ENCODE measurements at regions not wholly inside any gene's neighbourhood (a gene's known extent, or its start where the extent isn't known, plus 50 kb on each side); places are given as distances from the start of the nearest gene placed in this dataset.
A peak's percentile ranks its signal among the peaks of the same experiment; 100 is the strongest.

DNA sequence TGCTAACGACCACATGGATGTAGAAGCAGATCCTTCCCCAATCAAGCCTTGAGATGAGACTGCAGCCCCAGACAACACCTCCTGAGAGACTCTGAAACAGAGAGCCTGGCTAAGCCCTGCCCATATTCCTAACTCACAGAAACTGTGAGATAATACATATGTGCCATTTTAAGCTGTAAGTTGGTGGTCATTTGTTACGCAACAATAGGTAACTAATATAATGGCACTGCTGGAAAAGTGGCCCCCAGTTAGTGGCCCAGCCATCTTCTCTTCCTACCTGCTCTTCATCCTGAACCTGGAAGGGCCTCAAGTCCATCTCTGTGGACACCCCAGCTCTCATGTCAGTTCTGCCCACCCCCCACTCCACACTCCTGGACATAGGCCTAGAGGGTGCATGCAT is 144.0 kb downstream of the TMEM17 start:
- in situ Hi-C loops (cut with MboI; ENCODE audit: low pct_unique_long_range_greater_than_20kb in 2 of 9, low sequenced_read_pairs in 9 of 9, unreplicated experiment in 9 of 9): no loop called here
- 75 to 100% (median 90%) methylated on average over 1 to 2 of the region's 2 CpGs; no CpG with 5 or more reads in 6 of the 10 experiments for WGBS, 10 experiments
- no peak for ATAC-seq (replicated peaks in 6 of 8)
- no peak overlapping the region for H3K4me3 ChIP-seq
- no peak overlapping the region for H3K27ac ChIP-seq
- no peaks in the 10 kb centered on the region for H3K4me1 ChIP-seq (replicated peaks in 1 of 2)

DNA sequence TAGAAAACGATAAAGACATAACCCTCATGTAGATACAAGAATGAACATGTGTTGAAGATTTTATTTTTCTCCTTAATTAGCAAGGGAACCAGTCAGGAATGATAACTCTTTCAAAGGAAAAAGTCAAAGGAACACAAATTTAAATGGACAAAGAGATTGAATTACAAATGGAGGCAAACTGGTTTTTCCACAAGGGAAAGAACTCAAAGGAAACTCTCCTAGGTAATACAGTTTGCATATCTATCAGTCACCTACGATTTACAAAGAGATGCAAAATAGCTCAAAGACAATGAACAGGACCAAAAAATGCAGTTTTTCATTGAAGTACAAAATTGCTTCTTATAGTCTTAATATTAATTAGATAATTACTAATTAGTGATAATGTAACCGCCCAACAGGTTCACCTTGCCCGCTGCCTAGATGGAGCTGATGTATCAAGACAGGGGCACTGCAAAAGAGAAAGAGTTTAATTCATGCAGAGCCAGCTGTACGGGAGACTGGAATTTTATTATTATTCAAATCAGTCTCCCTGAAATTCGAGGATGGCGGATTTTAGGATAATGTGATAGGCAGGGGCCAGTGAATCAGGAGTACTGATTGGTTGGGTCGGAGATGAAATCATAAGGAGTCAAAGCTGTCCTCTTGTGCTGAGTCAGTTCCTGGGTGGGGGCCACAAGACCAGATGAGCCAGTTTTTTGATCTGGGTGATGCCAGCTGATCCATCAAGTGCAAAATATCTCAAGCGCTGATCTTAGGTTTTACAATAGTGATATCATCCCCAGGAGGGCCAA is 151.0 kb downstream of the TMEM17 start:
- in situ Hi-C loops (cut with MboI; ENCODE audit: low pct_unique_long_range_greater_than_20kb in 2 of 9, low sequenced_read_pairs in 9 of 9, unreplicated experiment in 9 of 9): no loop called here
- peak in 1 of 8 experiments; percentile 34 for ATAC-seq (replicated peaks in 6 of 8)
- WGBS, 10 experiments: 11 to 59% (median 47%) methylated on average over 3 to 9 of the region's 9 CpGs
- Histone ChIP-seq H3K4me1 (replicated peaks in 1 of 2) (no peaks in the 10 kb centered on the region), H3K27ac (no peak overlapping the region), H3K4me3 (no peak overlapping the region)

DNA sequence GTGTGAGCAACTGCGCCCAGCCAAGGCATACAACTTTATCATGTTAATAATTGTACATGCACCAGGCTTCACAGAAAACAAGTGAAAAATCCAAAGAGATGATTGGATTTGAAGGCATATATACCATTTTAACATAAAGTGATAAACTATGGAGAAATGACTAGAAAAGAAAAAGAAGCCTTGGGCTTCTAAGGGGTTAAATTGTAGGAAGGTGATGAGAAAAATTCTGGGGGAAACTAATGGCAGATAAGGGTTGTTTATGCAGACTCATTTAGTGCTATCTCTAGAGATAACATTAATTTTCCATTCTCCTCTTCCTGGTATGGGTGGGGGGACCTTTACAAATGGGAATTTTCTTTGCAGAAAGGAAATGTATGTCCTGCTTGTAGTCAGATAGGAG is 154.0 kb downstream of the TMEM17 start:
- Histone ChIP-seq H3K4me1 (replicated peaks in 1 of 2) (no peaks in the 10 kb centered on the region), H3K27ac (no peak overlapping the region), H3K4me3 (no peak overlapping the region)
- WGBS, 10 experiments: 63 to 100% (median 100%) methylated on average over 1 of the region's 1 CpG; no CpG with 5 or more reads in 7 of the 10 experiments
- in situ Hi-C loops (cut with MboI; ENCODE audit: low pct_unique_long_range_greater_than_20kb in 2 of 9, low sequenced_read_pairs in 9 of 9, unreplicated experiment in 9 of 9): no loop called here
- ATAC-seq (replicated peaks in 6 of 8): no peak

DNA sequence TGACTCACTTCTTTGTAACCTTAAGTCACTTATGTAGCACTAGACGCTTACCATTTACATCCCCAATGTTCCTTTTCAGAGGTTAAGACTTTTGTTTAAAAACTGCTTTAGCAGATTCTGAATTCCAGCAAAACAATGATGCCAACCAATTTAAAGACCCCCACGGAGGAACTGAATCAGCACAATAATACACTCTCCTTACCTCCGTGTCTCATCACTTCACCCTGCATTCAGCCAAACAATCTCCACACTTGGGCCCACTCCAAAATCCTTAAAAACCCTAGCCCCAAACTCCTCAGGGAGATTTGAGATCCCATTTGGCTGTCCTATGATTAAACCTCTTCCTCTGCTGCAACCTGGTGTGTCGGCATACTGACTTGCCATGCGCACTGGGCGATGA is 153.9 kb downstream of the B3GNT2 start:
- Histone ChIP-seq H3K4me3 (no peak overlapping the region), H3K4me1 (replicated peaks in 1 of 2) (no peaks in the 10 kb centered on the region), H3K27ac (no peak overlapping the region)
- in situ Hi-C loops (cut with MboI; ENCODE audit: low pct_unique_long_range_greater_than_20kb in 2 of 9, low sequenced_read_pairs in 9 of 9, unreplicated experiment in 9 of 9): no loop called here
- ATAC-seq (replicated peaks in 6 of 8): no peak
- WGBS, 10 experiments: 50 to 81% (median 64%) methylated on average over 2 to 6 of the region's 6 CpGs; no CpG with 5 or more reads in 2 of the 10 experiments

DNA sequence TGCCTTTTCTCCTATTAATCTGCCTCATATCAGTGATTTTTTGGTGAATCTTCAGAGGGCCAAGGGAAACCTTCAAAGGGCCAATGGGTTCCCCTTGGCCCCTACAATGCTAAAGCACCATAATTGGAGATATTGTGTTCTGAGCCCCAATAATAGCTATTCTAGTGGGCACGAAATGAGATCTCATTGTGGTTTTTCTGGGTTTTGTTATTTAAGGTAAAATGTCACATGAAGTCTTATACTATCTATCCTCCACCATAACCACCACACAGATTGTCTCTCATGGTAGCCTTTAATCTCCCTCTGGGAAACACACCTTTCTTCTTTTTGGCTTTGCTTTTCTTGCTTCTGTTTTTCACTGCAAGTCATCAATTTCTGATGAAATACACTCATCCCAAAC is 152.8 kb downstream of the B3GNT2 start:
- Histone ChIP-seq H3K4me3 (no peak overlapping the region), H3K4me1 (replicated peaks in 1 of 2) (no peaks in the 10 kb centered on the region), H3K27ac (no peak overlapping the region)
- no peak for ATAC-seq (replicated peaks in 6 of 8)
- 33 to 100% (median 67%) methylated on average over 1 of the region's 1 CpG; no CpG with 5 or more reads in 3 of the 10 experiments for WGBS, 10 experiments
- in situ Hi-C loops (cut with MboI; ENCODE audit: low pct_unique_long_range_greater_than_20kb in 2 of 9, low sequenced_read_pairs in 9 of 9, unreplicated experiment in 9 of 9): no loop called here

DNA sequence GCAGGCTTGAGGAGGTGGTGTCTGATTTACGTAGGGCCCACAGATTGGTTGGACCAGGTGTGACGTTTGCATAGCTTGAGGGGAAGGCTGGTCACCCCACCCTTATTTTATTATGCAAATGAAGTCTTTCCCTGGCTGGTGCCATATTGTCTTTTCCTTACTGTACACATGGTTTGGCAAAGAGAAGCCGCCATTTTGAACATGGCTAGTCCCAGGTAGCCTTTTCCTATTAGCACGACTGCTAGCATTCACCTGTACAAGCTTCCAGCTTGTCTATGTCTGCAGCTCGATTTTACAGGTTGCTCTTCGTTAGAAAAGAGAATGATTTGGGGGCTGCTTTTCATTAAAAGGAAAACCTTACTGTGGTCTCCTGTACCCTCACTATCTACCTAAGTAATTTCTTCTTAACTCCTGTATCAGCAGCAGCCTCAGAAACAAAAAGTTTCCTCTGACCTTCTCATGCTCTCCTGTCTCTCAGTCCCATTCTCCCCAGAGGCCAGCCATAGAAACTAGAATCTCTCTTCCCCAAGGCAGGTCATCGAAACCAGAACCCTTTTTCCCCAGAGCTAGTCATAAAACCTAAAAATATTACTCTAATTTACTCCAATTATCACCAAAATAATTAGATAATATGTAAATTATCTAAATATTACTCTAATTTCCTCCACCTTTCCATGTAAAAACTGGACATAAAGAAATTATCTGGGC is 151.8 kb downstream of the B3GNT2 start:
- no peaks in the 10 kb centered on the region for H3K4me1 ChIP-seq (replicated peaks in 1 of 2)
- no peak overlapping the region for H3K4me3 ChIP-seq
- 14 to 100% (median 80%) methylated on average over 1 to 6 of the region's 7 CpGs for WGBS, 10 experiments
- no peak for ATAC-seq (replicated peaks in 6 of 8)
- in situ Hi-C loops (cut with MboI; ENCODE audit: low pct_unique_long_range_greater_than_20kb in 2 of 9, low sequenced_read_pairs in 9 of 9, unreplicated experiment in 9 of 9): no loop called here
- H3K27ac ChIP-seq: no peak overlapping the region

DNA sequence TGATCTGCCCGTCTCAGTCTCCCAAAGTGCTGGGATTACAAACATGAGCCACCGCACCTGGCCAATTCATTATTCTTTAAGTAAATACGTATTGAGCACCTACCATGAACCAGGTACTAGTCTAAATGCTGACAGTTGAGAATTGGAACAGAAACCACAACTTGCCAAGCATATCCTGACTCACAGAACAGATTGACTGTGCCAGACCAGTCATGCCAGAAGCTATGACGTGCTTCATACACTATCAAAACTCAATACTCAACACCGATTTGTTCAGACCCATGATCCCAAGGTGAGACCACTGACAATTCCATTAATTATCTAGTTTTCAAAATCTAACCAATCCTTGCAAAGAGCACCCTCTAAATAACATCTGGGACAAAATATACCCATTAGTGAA is 148.6 kb downstream of the B3GNT2 start:
- Histone ChIP-seq H3K27ac (no peak overlapping the region), H3K4me3 (no peak overlapping the region), H3K4me1 (replicated peaks in 1 of 2) (peaks cover 0 to 6% of the 10 kb centered on the region in 2 donors)
- ATAC-seq (replicated peaks in 6 of 8): no peak
- in situ Hi-C loops (cut with MboI; ENCODE audit: low pct_unique_long_range_greater_than_20kb in 2 of 9, low sequenced_read_pairs in 9 of 9, unreplicated experiment in 9 of 9): no loop called here
- 67 to 100% (median 97%) methylated on average over 1 to 4 of the region's 5 CpGs; no CpG with 5 or more reads in 2 of the 10 experiments for WGBS, 10 experiments

DNA sequence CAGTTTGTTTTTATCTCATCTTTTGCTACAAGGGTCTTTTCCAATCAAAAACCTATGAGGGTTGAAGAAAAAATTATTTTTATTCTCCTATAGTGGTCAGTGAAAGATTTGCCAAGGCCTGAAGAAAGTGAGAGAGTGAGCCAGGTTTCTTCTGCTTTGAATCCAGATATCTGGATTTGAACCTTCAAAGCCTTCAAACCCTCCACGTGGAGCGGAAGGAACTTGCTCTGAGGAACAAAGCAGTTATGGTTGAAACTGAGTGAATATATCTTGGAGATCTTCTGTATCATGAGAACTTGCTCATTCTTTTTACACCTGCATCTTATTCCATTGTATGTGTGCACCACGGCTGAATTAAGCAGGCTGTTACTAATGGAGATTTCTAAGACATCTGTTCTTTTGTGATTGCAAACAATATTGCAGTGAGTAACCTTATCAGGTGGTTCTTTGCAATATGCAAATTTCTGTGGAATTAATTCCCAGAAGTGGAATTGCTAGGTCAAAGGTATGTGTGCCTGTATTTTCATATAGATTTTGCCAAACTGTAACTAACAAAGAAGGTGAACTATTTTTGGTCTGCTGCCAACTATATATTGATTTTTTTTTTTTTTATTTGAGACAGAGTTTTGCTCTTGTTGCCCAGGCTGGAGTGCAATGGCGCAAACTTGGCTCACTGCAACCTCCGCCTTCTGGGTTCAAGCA is 147.9 kb downstream of the B3GNT2 start:
- Histone ChIP-seq H3K4me3 (no peak overlapping the region), H3K4me1 (replicated peaks in 1 of 2) (peaks cover 0 to 6% of the 10 kb centered on the region in 2 donors), H3K27ac (no peak overlapping the region)
- in situ Hi-C loops (cut with MboI; ENCODE audit: low pct_unique_long_range_greater_than_20kb in 2 of 9, low sequenced_read_pairs in 9 of 9, unreplicated experiment in 9 of 9): no loop called here
- peak in 2 of 8 experiments; percentile 40 to 80 for ATAC-seq (replicated peaks in 6 of 8)
- WGBS, 10 experiments: 49 to 100% (median 80%) methylated on average over 2 to 5 of the region's 5 CpGs; no CpG with 5 or more reads in 1 of the 10 experiments

DNA sequence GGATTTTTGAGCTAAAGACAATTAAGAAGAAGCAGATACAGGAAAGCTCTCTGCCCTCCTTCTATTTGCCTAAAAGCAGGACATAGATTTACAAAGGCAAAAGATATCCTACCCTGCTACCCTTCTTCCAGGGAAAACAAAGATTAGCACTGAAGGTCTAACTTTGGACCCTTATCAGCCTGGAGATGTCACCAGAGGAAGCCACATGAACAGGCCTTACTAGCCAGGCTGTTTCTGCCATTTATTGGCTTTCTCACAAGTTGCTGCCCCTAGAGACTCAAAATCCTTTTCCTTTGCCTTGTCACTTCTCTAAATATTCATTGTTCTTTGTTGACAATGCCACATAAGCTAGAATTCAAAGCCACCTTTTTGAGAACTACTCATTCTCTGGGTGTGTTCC is 147.3 kb downstream of the B3GNT2 start:
- Histone ChIP-seq H3K4me3 (no peak overlapping the region), H3K4me1 (replicated peaks in 1 of 2) (peaks cover 2 to 6% of the 10 kb centered on the region in 2 donors), H3K27ac (no peak overlapping the region)
- in situ Hi-C loops (cut with MboI; ENCODE audit: low pct_unique_long_range_greater_than_20kb in 2 of 9, low sequenced_read_pairs in 9 of 9, unreplicated experiment in 9 of 9): no loop called here
- no peak for ATAC-seq (replicated peaks in 6 of 8)

DNA sequence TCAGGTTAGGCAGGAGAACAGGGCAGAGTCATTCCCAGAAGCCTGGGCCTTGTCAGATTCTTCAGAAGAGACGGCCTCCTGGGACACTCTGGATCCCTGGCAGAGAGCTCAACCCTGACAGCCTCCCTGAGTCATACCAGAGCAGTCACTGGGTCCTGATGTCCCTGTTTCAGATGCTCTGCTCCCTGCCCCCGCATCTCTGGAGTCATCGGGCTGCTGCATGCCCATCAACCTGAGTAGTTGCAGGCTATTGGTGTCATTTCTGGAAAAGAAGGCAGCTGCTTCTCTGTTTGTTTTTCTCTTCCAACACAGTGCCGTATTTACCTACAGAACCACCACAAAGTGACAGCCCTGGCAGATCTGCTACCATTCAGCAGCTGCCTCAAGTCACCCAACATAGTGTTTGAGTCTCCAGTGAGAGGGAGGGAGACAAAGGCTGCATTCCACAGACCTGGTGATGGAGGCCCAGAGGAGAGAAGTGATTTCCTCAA is 145.1 kb downstream of the B3GNT2 start:
- WGBS, 10 experiments: 0 to 100% (median 66%) methylated on average over 1 to 3 of the region's 4 CpGs; no CpG with 5 or more reads in 4 of the 10 experiments
- Histone ChIP-seq H3K4me3 (no peak overlapping the region), H3K27ac (no peak overlapping the region), H3K4me1 (replicated peaks in 1 of 2) (peaks cover 6 to 8% of the 10 kb centered on the region in 2 donors)
- peak in 7 of 8 experiments; percentile 40 to 99 (median 97) for ATAC-seq (replicated peaks in 6 of 8)
- in situ Hi-C loops (cut with MboI; ENCODE audit: low pct_unique_long_range_greater_than_20kb in 2 of 9, low sequenced_read_pairs in 9 of 9, unreplicated experiment in 9 of 9): no loop called here

DNA sequence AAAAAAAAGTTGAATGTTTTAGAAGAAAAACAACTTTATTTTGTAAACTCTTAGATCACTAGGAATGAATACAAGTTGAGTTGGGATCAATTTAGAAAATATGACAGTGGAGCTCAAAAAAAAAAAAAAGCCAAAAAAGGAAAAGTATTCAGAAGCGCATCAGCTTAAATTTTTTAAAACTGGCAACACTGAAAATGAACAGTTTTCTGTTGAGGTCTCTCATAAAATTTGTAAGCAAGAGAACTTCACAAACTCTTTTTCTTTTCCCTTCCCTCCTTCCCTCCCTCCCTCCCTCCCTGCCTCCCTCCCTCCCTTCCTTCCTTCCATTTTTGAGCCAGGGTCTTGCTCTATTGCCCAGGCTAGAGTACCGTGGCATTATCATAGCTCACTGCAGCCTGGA is 143.9 kb downstream of the B3GNT2 start:
- 71 to 100% (median 94%) methylated on average over 1 to 2 of the region's 2 CpGs; no CpG with 5 or more reads in 3 of the 10 experiments for WGBS, 10 experiments
- ATAC-seq (replicated peaks in 6 of 8): no peak
- H3K4me3 ChIP-seq: no peak overlapping the region
- H3K27ac ChIP-seq: no peak overlapping the region
- in situ Hi-C loops (cut with MboI; ENCODE audit: low pct_unique_long_range_greater_than_20kb in 2 of 9, low sequenced_read_pairs in 9 of 9, unreplicated experiment in 9 of 9): no loop called here
- H3K4me1 ChIP-seq (replicated peaks in 1 of 2): peaks cover 6 to 8% of the 10 kb centered on the region in 2 donors

DNA sequence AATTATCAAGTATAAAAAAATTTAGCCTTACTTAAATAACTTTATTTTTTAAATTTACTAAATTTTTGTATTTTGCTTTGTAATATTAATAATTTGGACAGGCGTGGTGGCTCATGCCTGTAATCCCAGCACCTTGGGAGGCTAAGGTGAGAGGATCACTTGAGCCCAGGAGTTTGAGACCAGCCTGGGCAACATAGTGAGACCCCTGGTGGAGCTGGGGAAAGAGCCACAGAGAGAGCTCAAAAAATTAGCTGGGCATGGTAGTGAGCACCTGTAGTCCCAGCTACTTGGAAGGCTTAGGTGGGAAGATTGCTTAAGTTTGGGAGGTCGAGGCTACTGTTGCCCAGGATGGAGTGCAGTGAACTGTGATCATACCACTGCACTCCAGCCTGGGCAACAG is 143.5 kb downstream of the B3GNT2 start:
- Histone ChIP-seq H3K27ac (no peak overlapping the region), H3K4me3 (no peak overlapping the region), H3K4me1 (replicated peaks in 1 of 2) (peaks cover 6 to 8% of the 10 kb centered on the region in 2 donors)
- ATAC-seq (replicated peaks in 6 of 8): no peak
- in situ Hi-C loops (cut with MboI; ENCODE audit: low pct_unique_long_range_greater_than_20kb in 2 of 9, low sequenced_read_pairs in 9 of 9, unreplicated experiment in 9 of 9): no loop called here
- WGBS, 10 experiments: 0 to 100% (median 63%) methylated on average over 1 to 2 of the region's 2 CpGs; no CpG with 5 or more reads in 1 of the 10 experiments

DNA sequence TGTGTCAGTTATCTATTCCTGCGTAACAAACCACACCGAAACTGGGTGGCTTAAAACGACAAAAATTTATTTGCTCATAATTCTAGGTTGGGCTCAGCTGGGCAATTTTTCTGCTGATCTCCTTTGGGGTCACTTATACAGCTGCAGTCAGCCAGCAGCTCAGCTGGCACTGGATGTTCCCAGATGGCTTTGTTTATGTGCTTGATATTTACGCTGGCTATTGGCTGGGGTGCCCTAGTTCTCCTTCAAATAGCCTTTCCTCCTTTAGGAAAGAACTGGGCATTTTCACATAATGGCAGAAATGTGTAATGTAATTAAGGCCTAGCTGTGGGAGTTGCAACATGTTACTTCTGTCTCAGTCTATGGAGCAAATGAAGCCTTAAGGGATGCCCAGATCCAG is 142.2 kb downstream of the B3GNT2 start:
- Histone ChIP-seq H3K4me1 (replicated peaks in 1 of 2) (peaks cover 6 to 8% of the 10 kb centered on the region in 2 donors), H3K27ac (peak overlapping the region in 1 of 2 donors; percentile 21), H3K4me3 (no peak overlapping the region)
- WGBS, 10 experiments: 40 to 100% (median 63%) methylated on average over 1 to 2 of the region's 4 CpGs; no CpG with 5 or more reads in 2 of the 10 experiments
- in situ Hi-C loops (cut with MboI; ENCODE audit: low pct_unique_long_range_greater_than_20kb in 2 of 9, low sequenced_read_pairs in 9 of 9, unreplicated experiment in 9 of 9): no loop called here
- ATAC-seq (replicated peaks in 6 of 8): no peak
